AG10803 (cell line): ENCODE measurements at regions not wholly inside any gene's neighbourhood (a gene's known extent, or its start where the extent isn't known, plus 50 kb on each side); places are given as distances from the start of the nearest gene placed in this dataset.

Source experiments
- DNase-seq: peaks from one replicate; pipeline ENCODE4 v3.0.0; 2010; ENCODE audit warnings: low read depth
- H3K4me3 ChIP-seq: 2 replicates; pipeline ENCODE4 v1.5.1; 2011; ENCODE audit warnings: mild to moderate bottlenecking, low read length, control low read depth
- TF ChIP-seq, protein P1 (sequence below): conservative IDR thresholded peaks from 2 replicates; pipeline ENCODE4 v1.5.1; 2011; ENCODE audit warnings: mild to moderate bottlenecking, low read length, control low read depth, inconsistent platforms

DNA sequence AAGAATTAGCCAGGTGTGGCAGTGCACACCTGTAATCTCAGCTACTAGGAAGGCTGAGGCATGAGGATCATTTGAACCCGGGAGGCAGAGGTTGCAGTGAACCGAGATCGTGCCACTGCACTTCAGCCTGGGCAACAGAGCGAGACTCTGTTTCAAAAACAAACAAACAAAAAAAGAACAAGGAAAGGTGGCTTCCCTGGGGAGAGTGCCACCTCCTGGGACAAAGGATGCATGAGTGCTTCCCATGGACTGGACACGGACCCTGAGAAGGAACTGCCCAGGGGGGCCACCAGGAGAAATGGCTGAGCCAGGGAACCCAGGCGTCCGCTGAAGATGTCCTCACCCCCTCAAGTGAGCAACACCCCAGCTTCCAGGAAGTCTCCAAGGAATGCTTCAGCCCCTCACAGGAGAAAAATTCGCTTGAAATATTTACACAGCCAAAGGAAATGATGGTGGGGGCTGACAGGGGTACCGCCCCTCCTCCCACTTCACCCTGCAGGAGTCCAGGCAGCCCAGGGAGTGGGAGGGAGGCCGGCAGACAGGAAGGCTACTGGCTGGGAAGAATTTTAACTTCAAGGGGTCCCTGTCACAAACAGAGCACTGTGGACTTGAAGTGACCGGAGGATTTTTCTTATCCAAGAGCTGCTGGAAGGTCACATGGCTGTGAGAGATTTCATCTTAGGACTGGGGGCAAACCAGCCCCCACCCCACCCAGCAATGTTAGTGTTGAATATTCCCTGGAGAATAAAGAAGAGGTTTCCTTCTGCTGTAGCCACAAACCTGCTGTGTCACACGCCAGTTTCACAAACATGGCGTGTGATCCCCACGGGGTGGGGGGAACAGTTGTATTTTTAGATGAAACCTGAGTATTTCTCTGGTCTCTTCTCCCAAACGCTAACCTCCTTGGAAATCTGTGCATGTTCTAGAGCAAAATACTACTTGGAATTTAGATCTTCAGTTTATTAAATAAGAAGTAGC, 90.8 kb upstream of the SLC25A33 start:
- no peak overlapping the region for H3K4me3 ChIP-seq
- DNase-seq = no peak
- TF ChIP-seq, protein P1, sequence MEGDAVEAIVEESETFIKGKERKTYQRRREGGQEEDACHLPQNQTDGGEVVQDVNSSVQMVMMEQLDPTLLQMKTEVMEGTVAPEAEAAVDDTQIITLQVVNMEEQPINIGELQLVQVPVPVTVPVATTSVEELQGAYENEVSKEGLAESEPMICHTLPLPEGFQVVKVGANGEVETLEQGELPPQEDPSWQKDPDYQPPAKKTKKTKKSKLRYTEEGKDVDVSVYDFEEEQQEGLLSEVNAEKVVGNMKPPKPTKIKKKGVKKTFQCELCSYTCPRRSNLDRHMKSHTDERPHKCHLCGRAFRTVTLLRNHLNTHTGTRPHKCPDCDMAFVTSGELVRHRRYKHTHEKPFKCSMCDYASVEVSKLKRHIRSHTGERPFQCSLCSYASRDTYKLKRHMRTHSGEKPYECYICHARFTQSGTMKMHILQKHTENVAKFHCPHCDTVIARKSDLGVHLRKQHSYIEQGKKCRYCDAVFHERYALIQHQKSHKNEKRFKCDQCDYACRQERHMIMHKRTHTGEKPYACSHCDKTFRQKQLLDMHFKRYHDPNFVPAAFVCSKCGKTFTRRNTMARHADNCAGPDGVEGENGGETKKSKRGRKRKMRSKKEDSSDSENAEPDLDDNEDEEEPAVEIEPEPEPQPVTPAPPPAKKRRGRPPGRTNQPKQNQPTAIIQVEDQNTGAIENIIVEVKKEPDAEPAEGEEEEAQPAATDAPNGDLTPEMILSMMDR = peak; percentile 27

DNA sequence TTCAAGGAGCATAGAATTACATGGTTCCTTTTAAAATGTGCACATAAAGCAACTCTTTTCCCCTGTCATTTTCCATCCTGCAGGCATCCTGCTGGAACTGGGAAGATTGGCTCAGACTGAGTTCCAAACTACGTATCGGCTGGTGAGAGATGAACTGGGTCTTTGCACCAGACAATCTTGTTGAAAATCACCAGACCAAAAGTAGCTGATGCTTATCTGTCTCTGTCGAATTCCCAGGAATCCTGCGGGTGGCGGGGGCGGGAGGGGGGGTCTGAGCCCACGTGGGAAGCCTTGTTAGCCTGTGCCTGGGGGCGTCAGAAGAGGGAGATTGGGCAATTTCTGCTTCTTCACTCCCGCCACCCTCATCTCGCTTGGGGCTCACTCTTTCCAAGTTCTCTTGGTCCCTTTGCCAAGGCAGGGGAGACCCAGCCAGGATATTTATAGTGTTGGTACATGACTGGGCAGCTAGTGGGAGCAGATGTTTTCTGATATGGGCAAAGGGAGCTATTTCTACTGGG, 90.1 kb upstream of the SLC25A33 start:
- H3K4me3 ChIP-seq = no peak overlapping the region
- TF ChIP-seq, protein P1 = no peak
- peak; percentile 74 for DNase-seq

DNA sequence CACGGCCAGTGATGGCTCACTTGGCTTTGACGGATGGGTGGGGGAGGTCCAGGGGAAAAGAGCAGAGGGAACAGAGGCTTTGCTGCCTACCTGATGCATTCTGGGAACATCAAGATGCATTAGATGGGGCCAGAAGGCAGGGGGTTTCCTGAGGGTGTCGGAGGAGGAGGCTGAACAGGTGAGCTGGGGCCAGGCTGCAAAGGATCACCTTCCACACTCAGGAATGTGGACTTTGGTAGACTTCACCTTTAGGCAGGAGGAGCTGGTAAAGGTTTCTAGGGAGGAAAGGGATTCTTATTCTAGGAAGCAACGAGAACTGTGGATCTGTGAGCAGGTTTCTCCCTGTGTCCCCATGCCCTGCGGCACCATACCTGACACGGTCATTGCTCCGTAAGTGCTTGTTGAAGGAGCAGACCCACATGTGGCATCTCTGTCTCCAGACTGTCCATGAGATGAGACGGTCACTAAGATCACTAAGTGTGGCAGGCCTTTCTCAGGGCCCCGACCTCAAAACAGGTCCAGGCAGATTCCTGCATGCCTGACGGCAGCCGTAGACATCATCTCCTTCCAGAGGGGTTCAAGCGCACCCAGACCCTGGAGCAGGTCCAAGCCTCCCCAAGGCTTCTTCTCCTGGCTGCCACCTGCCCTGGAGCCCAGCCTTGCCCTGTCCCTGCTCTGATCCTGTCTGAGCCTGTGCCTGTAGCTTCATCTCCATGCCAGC, 89.1 kb upstream of the SLC25A33 start:
- no peak overlapping the region for H3K4me3 ChIP-seq
- TF ChIP-seq, protein P1 = no peak
- no peak for DNase-seq

DNA sequence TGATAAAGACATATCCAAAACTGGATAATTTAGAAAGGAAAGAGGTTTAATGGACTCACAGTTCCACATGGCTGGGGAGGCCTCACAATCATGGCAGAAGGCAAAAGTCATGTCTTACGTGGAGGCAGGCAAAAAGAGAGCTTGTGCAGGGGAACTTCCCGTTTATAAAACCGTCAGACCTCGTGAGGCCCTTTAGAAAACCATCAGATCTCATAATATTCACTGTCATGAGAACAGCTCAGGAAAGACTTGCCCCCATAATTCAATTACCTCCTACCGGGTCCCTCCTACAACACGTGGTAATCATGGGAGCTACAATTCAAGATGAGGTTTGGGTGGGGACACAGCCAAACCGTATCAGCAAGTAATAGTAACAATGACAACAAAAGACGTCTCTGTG, 88.2 kb upstream of the SLC25A33 start:
- no peak overlapping the region for H3K4me3 ChIP-seq
- TF ChIP-seq, protein P1 = no peak
- DNase-seq = no peak

DNA sequence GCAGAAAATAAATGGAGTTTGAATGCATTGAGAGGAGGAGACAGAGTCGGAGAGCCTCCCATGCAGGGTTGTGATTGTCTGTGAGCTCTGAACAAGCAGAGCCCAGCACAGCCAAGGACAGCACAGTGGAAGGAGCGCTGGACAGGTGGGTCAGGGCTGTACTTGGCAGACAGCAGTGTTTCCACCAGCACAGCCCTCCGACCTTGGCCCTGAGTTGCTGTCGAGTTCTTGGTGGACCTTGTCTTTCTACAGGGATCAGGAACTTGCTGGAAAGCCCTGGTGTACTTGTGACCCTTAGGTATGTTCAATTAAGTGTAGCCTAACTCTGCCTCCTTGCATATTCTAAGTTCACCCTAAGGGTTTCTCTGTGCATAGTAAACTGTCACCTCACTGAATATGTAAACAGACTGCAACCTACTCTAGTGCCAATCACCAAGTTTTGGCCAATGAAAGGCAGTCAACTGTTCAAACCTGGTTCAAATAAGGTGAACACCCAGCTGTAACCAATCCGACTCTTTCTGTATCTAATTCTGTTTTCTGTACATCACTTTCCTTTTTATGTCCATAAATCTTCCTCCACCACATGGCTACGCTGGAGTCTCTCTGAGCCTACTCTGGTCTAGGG, 86.6 kb upstream of the SLC25A33 start:
- DNase-seq = no peak
- TF ChIP-seq, protein P1 = no peak
- no peak overlapping the region for H3K4me3 ChIP-seq

DNA sequence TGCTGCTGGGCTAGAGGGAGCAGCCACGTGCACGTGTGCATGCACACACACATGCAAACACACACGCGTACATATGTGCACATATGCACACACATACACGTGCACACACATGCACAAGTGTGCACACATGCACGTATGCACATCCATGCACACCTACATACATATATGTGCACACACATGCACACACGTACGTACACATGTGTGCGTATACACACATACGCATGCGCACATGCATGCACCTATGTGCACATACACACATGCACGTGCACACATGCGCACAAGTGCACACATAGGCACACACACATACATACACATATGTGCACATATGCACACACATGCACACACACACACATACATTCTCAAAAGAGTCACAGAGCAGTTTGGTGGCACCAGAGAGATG, 85.9 kb upstream of the SLC25A33 start:
- no peak overlapping the region for H3K4me3 ChIP-seq
- TF ChIP-seq, protein P1 = no peak
- DNase-seq = no peak
